Effector CD4-positive, alpha-beta T cell (primary cell): ENCODE measurements at regions not wholly inside any gene's neighbourhood (a gene's known extent, or its start where the extent isn't known, plus 50 kb on each side); places are given as distances from the start of the nearest gene placed in this dataset.

ENCODE experiments used
- DNase-seq: peaks from one replicate; pipeline ENCODE4 v3.0.0-alpha.2; 2020

DNA sequence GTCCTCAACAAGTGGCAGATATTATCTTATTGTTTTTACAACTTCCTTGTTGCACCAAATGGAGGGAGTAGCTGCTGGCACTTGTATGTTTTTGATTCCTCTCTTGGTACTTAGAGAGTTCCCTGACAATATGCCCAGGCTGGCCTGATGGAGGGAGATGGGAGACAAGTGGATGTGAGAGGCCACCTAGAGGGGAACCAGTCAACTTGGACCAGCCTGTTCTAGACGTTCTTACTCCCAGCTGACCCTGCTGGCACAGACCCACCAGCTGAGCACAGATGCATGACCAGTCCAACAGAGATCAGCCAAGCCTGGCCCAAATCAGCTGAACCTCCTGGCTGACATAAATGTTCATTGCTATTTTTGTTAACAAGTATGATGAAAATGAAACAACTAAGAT lies 60.9 kb upstream of the GDNF start:
- no peak for DNase-seq

DNA sequence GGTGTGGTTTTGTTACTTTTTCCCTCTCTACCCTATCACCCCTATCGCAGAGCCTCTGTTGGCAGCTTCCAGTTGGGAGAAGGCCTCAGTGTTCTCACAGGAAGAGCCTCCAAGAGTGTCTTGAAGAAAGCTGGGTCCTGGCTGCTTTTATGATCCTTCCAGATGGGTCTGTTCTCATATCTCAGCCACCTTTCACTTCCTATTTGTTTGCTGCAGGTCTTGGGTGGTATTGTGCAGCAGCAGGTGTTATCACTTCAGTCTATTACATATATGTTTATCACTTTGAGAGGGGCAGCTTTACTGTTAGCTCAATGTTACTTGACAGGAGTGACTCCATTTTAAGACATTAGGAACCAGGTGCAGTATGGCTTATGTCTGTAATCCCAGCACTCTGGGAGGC lies 59.2 kb upstream of the GDNF start:
- no peak for DNase-seq

DNA sequence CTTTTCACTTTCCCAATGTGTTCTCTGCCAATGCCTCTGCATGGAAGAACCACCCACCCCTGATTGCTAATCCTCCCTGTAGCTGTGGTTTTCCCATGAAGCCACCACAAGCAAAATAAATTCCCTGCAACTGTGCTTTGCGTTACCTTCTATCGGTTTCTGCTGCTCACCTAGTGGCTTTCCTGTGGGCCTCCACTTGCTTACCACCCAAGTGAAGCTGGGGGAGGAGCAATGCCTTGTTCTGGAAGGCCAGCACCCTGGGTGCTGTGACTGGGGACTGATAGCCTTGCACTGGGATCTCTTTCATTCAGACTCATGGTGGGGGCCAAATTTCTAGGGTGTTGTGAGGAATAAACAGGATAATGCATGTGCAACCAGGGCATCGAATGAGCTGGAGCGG lies 56.3 kb upstream of the GDNF start:
- no peak for DNase-seq

DNA sequence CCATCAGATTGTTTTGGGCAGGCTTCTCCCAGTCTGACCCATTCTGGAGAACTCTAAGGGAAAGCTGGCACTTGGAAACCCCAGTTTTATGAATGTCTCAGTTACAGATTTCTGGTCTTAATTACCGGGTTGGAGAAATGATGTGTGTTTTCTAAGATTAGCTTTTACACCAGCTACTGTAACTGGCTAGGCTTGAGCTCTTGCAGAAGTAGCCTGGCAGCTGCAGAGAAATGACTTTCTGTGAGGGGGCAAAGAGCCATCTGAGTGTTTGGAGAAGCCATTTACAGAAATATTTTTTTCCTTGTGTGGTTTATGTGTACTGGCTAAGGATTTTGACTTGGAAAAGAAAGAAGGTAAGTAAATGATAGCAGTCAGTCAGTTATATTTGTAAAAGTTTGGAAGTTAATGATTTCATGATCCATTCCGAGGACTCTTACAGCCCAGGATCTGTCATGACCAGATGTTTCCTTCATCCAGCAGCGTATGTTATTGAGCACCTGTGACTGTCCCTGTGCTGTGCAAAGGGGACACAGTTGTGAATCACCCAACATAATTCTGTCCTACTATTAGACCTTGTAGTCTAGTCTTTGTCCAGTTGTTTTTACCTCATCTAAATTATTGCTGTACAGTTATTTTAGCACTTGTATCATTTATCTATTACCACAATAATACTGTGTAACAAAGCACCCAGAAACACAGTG lies 53.7 kb upstream of the GDNF start:
- DNase-seq, result no peak

DNA sequence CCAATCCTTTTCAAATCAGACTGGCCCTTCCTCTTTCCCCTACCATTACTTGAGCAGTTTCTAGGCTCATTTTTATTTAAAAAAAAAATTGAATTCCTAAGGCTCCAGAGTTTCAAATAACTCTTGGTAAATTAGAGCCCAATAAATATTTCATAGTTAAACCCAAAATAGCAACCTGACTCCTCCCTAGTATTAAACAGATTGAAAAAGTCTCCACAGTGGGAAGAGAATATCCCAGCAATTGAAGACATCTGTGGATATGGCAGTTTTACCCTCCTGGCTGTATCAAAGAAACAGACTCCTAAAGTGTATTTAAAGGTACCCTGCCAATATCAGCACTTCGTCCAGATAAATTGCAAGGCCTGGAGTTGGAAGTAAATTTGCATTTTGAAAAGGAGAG lies 52.7 kb upstream of the GDNF start:
- DNase-seq, result no peak

DNA sequence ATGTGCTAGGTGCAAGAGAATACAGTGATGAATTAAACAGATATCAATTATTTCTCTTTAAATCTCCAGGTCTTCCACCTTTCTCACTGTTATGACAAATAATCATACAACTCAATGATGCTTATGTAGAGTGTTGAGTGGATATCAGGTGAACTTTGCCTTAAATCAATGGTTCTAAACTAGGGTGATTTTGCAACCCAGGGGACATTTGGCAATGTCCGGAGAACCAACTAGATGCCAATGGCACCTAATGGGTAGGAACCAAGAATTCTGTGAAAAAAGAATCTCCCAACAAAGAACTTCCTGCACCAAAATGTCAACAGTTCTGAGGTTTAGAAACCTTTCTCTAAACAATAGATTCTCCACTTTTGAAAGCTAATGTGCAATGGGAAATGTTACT lies 52.0 kb upstream of the GDNF start:
- DNase-seq, result no peak

DNA sequence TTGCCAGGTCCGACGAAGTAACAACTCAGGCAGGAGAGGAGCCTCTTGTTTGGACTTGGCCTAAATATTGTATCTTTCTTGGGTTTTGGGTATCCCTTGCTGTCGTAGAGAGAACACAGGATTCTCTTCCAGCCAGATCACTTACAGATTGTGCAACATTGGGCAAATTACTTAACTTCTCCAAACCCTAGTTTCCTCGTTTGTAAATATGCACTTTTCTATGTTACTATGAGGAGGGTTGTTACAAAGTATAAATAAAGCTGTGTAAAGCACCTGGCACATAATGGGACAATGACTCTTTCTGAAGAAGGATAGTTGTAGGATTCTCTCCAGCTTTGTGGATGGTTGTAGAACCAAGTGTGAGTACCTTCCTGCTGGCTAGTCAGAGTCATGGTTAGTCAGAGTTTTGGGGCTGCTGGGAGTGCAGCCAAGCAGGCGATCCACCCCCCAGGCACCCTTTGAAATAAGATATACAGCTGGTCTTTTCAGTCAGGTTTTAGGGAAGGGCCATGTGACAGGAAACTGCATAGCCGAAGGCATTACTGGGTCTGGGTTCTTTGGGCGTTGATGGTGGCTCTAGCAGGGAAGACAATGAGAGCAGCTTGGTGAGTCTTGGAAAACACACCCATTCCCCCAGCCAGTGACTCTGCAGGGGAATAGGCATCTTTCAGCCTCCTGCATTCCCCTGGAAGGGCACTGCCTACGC lies 49.9 kb upstream of the GDNF start:
- no peak for DNase-seq
